RWPE1 (cell line): ENCODE measurements at regions not wholly inside any gene's neighbourhood (a gene's known extent, or its start where the extent isn't known, plus 50 kb on each side); places are given as distances from the start of the nearest gene placed in this dataset.

Experiments
- CTCF ChIA-PET: fragments of 350-600 bp; sonication (Branson Sonifier 250); formaldehyde crosslinking; extraction: SDS; loops from one replicate; lab custom pipeline; 2021; lab: Yijun Ruan, JAX
- POLR2A ChIA-PET: fragments of 400-600 bp; formaldehyde crosslinking; extraction: SDS; loops from one replicate; lab custom pipeline; 2020; ENCODE audit warnings: antibody characterized with exemption; ENCODE audit not compliant: low non-redundant PET; lab: Yijun Ruan, JAX
- DNase-seq: peaks from one replicate; pipeline ENCODE4 v3.0.0; 2012; ENCODE audit warnings: low spot score
- H3K27ac ChIP-seq: fragments of 450-650 bp; 2 replicates; pipeline ENCODE4 v1.5.1; 2017
- CTCF ChIP-seq: fragments of 450-650 bp; conservative IDR thresholded peaks from 2 replicates; pipeline ENCODE4 v1.5.1; 2017; ENCODE audit warnings: low read depth, mild to moderate bottlenecking

GRCh38 chr9:118170032-118170955, 466.1 kb downstream of the TLR4 start:
- CTCF ChIA-PET, result interaction anchor here (0.5 to 1.4 kb wide), 16 partner anchors 13 to 1622 kb away, joined by 3 to 6 read pairs (median 3); no protein-coding TSS in a partner anchor
- POLR2A ChIA-PET, result no interaction called here
- peak; percentile 86 for TF ChIP-seq CTCF
- DNase-seq, result peak; percentile 51
- no peak overlapping the region for H3K27ac ChIP-seq

- ChIA-PET POLR2A (interaction anchor here (0.5 kb wide), 1 partner anchor 1303 kb away, joined by 3 read pairs; no protein-coding TSS in a partner anchor), CTCF (interaction anchor here (0.6 kb wide), 1 partner anchor 367 kb away, joined by 5 read pairs; no protein-coding TSS in a partner anchor)
- TF ChIP-seq CTCF, result no peak
- DNase-seq, result no peak
- no peak overlapping the region for H3K27ac ChIP-seq
Observed at GRCh38 chr9:118177241-118177640, 473.0 kb downstream of the TLR4 start.

GRCh38 chr9:118183576-118183975, 479.4 kb downstream of the TLR4 start:
- no peak for TF ChIP-seq CTCF

GRCh38 chr9:118187408-118187807, 483.2 kb downstream of the TLR4 start:
- CTCF ChIA-PET, result no interaction called here
- DNase-seq, result no peak
- no peak overlapping the region for H3K27ac ChIP-seq
- no peak for TF ChIP-seq CTCF
- POLR2A ChIA-PET, result no interaction called here

More at GRCh38 chr9:118183576-118183975, 479.4 kb downstream of the TLR4 start:
- no peak for DNase-seq
- POLR2A ChIA-PET, result no interaction called here
- CTCF ChIA-PET, result interaction anchor here (0.6 kb wide), 1 partner anchor 512 kb away, joined by 4 read pairs; no protein-coding TSS in a partner anchor
- no peak overlapping the region for H3K27ac ChIP-seq

- DNase-seq, result no peak
- CTCF ChIA-PET, result no interaction called here
- no peak overlapping the region for H3K27ac ChIP-seq
- POLR2A ChIA-PET, result no interaction called here
- no peak for TF ChIP-seq CTCF
Observed at GRCh38 chr9:118189615-118190014, 485.4 kb downstream of the TLR4 start.

GRCh38 chr9:118192807-118193206, 488.6 kb downstream of the TLR4 start:
- H3K27ac ChIP-seq, result no peak overlapping the region
- CTCF ChIA-PET, result no interaction called here
- no peak for DNase-seq
- no peak for TF ChIP-seq CTCF
- POLR2A ChIA-PET, result no interaction called here
